HG02885 (cell line): ENCODE measurements at regions not wholly inside any gene's neighbourhood (a gene's known extent, or its start where the extent isn't known, plus 50 kb on each side); places are given as distances from the start of the nearest gene placed in this dataset.

ENCODE experiments used
- ATAC-seq: cut with Tn5 transposase; IDR thresholded peaks from one replicate; pipeline ENCODE4 v1.9.1; 2021; ENCODE audit warnings: mild to moderate bottlenecking; ENCODE audit not compliant: unreplicated experiment, poor library complexity

GRCh38 chr1:182297335-182297734 is 94.3 kb downstream of the GLUL start:
- ATAC-seq, result no peak

- ATAC-seq, result no peak
These were observed 95.9 kb downstream of the GLUL start for GRCh38 chr1:182295697-182296096.

- ATAC-seq, result no peak
These were observed 98.4 kb downstream of the GLUL start for GRCh38 chr1:182293119-182293589.

GRCh38 chr1:182292193-182292741 is 99.3 kb downstream of the GLUL start:
- ATAC-seq, result no peak

- no peak for ATAC-seq
These were observed 99.9 kb downstream of the GLUL start for GRCh38 chr1:182291584-182292192.

GRCh38 chr1:182288749-182289604 is 102.6 kb downstream of the GLUL start:
- ATAC-seq, result no peak

GRCh38 chr1:182286761-182287160 is 104.8 kb downstream of the GLUL start:
- no peak for ATAC-seq

GRCh38 chr1:182283746-182284544 is 107.6 kb downstream of the GLUL start:
- no peak for ATAC-seq

- ATAC-seq, result no peak
These were observed 110.0 kb downstream of the GLUL start for GRCh38 chr1:182281541-182281940.

GRCh38 chr1:182280504-182280900 is 111.1 kb downstream of the GLUL start:
- ATAC-seq, result no peak

GRCh38 chr1:182279724-182280503 is 111.7 kb downstream of the GLUL start:
- ATAC-seq, result no peak

- ATAC-seq, result no peak
These were observed 112.3 kb downstream of the GLUL start for GRCh38 chr1:182279302-182279701.

- no peak for ATAC-seq
These were observed 113.2 kb downstream of the GLUL start for GRCh38 chr1:182278144-182279054.

GRCh38 chr1:182275271-182275670 is 116.3 kb downstream of the GLUL start:
- no peak for ATAC-seq

- ATAC-seq, result no peak
These were observed 117.0 kb downstream of the GLUL start for GRCh38 chr1:182274618-182275017.

- no peak for ATAC-seq
These were observed 120.9 kb downstream of the GLUL start for GRCh38 chr1:182270731-182271130.

GRCh38 chr1:182269097-182269496 is 122.5 kb downstream of the GLUL start:
- ATAC-seq, result no peak

GRCh38 chr1:182268669-182269068 is 122.9 kb downstream of the GLUL start:
- no peak for ATAC-seq

- no peak for ATAC-seq
These were observed 127.4 kb downstream of the GLUL start for GRCh38 chr1:182264185-182264584.
